HG03378 (cell line): ENCODE measurements at regions not wholly inside any gene's neighbourhood (a gene's known extent, or its start where the extent isn't known, plus 50 kb on each side); places are given as distances from the start of the nearest gene placed in this dataset.

Experiments
- ATAC-seq: cut with Tn5 transposase; IDR thresholded peaks from one replicate; pipeline ENCODE4 v1.9.1; 2021; ENCODE audit warnings: mild to moderate bottlenecking, moderate library complexity; ENCODE audit not compliant: unreplicated experiment

DNA sequence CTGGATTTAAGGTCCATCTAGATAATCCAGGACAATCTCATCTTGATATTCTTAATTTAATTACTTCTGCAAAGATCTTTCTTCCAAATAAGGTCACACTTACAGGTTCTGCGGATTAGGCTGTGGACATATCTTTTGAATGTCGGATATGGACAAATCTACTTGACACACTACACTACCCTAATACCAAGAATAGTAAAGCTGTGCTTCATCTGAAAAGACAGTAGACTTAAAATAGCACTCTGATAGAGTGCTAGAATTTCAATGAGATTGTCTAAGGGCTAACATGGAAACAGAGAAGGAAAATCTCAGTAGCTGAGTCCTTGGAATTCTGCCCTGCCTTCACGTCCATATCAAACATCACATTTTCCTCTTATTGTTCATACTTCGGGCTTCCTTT is 1238.0 kb downstream of the EPHA7 start:
- ATAC-seq, result no peak

GRCh38 chr6:92180090-92180489 is 1239.3 kb downstream of the EPHA7 start:
- ATAC-seq, result no peak

- no peak for ATAC-seq
These were observed 1242.7 kb downstream of the EPHA7 start for GRCh38 chr6:92176666-92177065.

DNA sequence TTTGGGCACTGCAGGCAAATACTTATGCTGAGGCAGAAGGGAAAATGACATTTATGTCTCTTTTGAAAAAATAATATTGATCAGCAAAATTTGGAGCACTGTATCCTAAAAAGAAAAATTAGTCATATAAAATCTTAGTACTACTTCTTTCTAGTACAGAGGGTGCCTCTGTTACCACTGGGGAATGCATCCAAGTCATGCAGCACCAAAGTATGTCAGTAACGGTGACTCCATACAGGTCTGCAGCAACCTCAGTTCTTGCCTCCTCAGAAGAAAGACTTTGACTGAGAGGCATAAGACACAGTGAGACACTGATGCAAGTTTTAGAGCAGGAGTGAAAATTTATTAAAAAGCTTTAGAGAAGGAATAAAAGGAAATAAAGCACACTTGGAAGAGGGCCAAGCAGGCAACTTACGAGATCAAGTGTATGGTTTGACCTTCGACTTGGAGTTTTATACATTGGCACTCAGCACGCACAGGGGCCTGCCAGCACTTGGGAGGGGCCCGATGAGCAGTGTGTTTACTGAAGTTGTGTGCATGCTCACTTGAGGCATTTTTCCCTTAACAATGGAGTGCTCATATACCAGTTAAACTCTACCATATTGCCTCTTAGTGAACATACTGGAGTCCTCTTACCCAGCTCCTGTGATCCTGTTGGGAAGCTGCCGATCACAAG is 1244.8 kb downstream of the EPHA7 start:
- no peak for ATAC-seq

DNA sequence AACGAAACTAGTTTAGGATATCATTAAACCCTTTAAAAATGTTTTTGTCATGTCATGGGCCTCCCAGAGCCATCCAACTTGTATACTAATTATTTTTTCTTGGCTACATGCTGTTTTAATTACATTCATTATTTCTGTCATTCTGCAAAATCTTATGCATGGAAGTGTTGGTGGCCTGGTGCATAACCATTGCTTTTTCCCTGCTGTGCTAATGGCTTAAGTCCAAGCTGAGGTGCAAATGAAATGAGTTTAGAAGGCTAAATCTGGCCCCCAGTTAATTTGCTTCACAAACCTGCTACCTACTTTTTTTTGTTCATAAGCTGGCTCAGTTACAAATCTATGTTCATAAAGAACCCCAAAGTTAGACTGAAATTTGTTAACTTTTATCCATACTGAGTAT is 1249.9 kb downstream of the EPHA7 start:
- no peak for ATAC-seq

DNA sequence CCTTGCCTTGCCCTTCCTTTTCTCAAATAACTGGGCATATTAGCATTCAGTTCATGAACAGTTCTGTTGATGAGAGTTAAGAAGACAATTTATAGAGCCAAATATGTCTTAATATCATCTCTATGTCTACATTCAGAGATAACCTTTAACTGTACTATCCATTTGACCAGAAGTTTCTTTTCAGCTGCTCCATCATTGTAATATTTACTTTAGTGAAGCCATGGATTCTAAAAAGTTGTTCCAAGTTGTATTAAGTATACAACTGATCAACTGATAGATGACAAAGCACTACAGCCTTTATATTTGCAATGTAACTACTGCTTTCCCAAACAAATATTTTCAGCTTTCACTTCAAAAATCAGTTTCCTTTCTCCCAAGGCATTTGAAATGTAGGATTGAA is 1252.7 kb downstream of the EPHA7 start:
- ATAC-seq, result no peak

DNA sequence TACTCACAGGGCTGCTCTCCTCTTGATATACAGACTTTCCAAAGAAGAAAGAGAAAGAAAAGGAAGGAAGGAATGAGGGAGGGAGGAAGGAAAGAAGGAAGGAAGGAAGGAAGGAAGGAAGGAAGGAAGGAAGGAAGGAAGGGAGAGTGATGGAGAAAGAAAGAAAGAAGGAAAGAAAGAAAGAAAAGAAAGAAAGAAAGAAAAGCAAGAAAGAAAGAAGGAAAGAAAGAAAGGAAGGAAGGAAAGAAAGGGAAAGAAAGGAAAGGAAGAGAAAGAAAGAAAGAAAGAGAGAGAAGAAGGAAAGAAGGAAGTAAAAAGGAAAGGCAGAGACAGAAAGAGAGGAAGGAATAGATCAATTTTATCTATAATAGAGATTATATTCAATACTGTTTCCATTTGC is 1257.4 kb downstream of the EPHA7 start:
- ATAC-seq, result no peak

DNA sequence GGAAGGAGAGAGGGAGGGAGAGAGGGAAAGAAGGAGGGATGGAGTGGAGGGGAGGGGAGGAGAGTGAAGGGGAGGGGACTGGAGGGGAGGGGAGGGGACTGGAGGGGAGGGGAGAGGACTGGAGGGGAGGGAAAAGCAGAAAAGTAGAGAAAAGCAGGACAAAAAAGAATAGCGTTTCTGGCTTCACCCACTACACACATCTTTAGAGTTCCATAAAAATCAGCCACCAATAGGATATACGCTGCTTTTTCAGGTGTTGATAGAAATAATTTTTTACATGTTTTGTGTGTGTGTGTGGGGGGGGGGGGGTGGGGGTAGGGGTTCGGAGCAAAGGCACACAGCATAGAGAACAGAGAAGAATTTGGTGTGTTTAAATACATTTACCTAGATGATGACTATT is 1259.1 kb downstream of the EPHA7 start:
- no peak for ATAC-seq

GRCh38 chr6:92159046-92159445 is 1260.3 kb downstream of the EPHA7 start:
- ATAC-seq, result no peak

GRCh38 chr6:92150553-92150952 is 1268.8 kb downstream of the EPHA7 start:
- ATAC-seq, result no peak

GRCh38 chr6:92147246-92147645 is 1272.1 kb downstream of the EPHA7 start:
- no peak for ATAC-seq

DNA sequence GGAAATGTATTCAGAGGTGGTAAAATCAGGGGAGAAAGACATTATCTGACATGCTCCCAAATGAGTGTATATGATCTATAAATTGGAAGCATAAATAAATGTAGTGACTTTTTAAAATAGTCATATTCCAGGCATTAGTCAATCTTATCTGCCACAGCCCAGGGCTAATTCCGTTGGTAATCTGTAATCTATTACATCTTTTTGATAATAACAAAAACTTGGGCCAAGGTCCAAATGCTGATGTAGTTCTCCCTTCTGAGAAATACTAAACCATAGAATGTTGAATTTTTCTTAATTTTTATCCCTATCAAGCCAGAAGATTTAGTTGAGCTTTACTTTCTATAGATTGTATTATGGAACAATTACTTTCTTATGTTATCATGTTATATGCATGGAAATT is 1279.8 kb downstream of the EPHA7 start:
- ATAC-seq, result no peak

GRCh38 chr6:92132957-92133356 is 1286.4 kb downstream of the EPHA7 start:
- ATAC-seq, result no peak

- no peak for ATAC-seq
These were observed 1286.9 kb downstream of the EPHA7 start for GRCh38 chr6:92132457-92132856.

DNA sequence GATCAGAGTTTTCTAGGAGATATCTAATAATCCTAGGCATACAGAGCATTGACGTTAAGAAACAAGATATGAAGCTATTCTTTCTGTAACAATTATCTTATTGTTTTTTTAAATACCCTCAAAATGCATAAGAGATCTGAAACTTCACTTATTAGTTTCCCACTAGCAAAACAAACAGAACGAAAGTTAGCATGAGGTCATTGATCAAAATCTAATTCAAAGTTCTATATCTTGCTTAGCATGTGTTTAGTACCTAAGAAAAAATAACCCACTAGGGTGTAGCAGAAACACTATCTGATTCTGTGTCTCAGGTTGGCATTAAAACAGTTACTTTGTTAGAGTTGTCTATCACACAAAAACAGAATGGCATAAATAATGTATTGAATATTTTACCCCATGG is 1288.4 kb downstream of the EPHA7 start:
- no peak for ATAC-seq

DNA sequence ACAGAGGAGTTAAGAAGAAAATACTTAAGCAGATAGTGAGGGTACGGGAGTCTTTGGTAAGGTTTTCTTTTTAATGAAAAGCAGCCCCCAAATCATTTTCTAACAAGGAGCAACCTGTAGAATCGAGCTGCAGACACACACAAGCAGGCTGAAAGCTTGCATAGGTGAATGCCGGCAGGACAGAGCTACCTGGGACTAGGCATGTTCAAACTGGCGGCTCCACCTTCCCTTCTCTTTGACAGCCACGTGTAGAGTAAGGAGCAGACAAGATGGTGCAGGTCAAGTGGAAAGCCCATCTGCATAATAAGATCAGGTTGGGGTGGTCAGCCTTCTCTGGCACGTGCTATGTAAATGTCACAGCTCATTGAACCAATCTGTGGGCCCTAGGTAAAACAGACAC is 1292.4 kb downstream of the EPHA7 start:
- ATAC-seq, result no peak

DNA sequence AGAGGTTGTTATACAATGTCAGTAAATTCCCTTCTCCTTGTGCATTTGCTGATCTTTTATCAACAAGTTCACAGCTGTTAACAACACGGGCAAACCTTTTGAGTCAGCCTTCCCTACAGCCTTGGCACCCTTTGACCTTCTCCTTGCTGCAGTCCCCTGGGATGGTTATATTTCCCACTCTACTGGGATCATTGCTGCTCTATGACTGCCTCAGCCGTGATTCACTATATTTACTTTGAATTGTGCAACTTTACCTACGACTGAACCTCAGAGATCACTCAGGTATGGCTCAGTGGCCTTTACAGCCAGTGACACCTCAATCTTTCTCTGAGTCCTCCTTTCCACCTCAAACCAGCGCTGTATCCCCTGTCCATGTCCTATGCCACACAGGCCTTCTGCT is 1293.3 kb downstream of the EPHA7 start:
- no peak for ATAC-seq

DNA sequence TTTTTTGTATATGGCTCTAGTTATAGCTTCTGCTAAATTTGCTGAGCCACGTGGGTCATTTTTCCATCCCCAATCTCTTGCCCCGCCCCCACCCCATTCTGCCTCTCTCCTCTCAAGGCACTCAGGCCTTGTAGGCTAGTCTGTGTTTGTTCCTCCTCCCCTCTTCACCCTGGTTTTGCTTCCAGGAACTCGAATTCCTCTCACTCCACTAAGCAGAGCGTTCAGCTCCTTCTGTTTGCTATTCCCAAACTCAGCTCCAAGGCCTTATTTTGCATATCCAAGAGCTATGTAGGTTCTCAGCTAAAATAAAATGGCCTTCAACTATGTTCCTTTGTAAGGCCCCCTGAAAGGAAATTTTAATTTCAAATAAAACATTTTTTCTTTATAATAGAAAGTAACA is 1293.7 kb downstream of the EPHA7 start:
- no peak for ATAC-seq

DNA sequence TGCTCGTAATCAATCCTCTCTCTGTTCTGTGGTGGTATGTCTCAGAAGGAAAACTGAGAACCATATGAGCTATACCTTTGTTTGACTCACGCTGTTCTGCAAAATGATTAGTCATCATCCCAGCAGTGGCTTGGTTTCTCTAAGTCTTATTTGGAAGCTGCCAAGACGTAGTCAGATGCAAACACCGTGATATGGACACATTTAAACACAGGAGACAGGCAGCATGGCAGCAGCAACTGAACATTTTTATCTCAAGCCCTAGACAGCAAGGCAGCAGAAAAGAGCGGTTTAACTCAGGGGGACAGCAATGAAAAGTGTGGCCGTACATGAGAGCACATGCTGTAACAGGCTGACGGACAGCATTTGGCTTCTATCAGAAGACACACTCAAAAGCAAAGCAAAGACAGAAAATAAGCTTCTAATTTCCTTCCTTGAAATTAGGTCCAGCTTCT is 1295.1 kb downstream of the EPHA7 start:
- ATAC-seq, result no peak

DNA sequence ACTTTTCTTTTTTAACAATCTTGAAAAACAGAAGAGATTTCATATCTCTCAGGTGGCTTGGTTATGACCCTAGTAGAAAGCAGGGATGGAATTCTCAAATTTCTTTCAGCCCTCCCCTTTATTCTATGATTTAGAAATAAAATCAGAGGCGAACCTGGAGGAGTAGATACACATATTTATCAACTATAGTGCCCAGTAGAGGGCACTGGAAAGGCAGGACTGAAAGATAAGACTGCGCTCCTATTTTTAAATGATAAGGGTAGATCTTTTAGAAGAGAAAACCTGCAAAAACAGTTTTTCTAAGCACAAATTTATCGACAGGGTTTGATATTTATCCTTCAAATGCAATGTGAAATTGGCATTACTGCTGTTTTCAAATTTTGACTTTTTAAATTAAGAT is 1296.6 kb downstream of the EPHA7 start:
- no peak for ATAC-seq

- ATAC-seq, result no peak
These were observed 1298.1 kb downstream of the EPHA7 start for GRCh38 chr6:92121228-92121627.

- no peak for ATAC-seq
These were observed 1301.6 kb downstream of the EPHA7 start for GRCh38 chr6:92117800-92118199.

DNA sequence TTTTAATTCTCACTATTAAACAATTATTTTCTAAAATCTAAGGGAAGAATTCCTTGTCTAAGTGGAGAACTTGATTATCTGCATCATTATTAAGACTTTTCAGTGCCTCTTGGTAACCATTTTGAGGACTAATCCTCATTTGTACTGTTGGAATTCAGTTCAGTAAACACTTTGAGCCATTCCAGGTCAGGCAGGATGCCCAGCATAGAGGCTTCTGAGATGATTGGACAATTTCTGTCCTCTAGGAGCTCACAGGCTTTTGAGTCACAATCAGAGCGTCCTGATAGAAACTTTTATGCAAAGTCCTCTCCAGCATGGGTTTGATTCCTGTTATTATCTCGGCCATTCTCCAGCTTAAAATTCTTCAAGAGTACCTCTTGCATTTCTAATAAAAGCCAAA is 1304.6 kb downstream of the EPHA7 start:
- ATAC-seq, result no peak
